ENCODE measurements at regions not wholly inside any gene's neighbourhood (a gene's known extent, or its start where the extent isn't known, plus 50 kb on each side); places are given as distances from the start of the nearest gene placed in this dataset.

- no peak for DNase-seq
- intact Hi-C loops (cut with DNase I) = no loop called here
These were observed 80.5 kb upstream of the TMCC3 start for GRCh38 chr12:94730847-94731246.

- DNase-seq = no peak
- intact Hi-C loops (cut with DNase I) = no loop called here
These were observed 76.0 kb upstream of the TMCC3 start for GRCh38 chr12:94726236-94726835.

GRCh38 chr12:94725375-94726168 is 75.2 kb upstream of the TMCC3 start:
- intact Hi-C loops (cut with DNase I) = no loop called here
- peak in 1 of 10 donors; percentile 23 for DNase-seq

- intact Hi-C loops (cut with DNase I) = no loop called here
- DNase-seq = no peak
These were observed 72.3 kb upstream of the TMCC3 start for GRCh38 chr12:94722664-94723063.

GRCh38 chr12:94721173-94721572 is 70.8 kb upstream of the TMCC3 start:
- no peak for DNase-seq
- intact Hi-C loops (cut with DNase I) = no loop called here

- DNase-seq = no peak
- intact Hi-C loops (cut with DNase I) = no loop called here
These were observed 67.8 kb upstream of the TMCC3 start for GRCh38 chr12:94718114-94718513.

GRCh38 chr12:94717656-94718055 is 67.3 kb upstream of the TMCC3 start:
- intact Hi-C loops (cut with DNase I) = no loop called here

GRCh38 chr12:94717108-94717507 is 66.8 kb upstream of the TMCC3 start:
- DNase-seq = no peak
- intact Hi-C loops (cut with DNase I) = no loop called here

More at GRCh38 chr12:94717656-94718055, 67.3 kb upstream of the TMCC3 start:
- DNase-seq = no peak

- no peak for DNase-seq
- intact Hi-C loops (cut with DNase I) = no loop called here
These were observed 66.0 kb upstream of the TMCC3 start for GRCh38 chr12:94716339-94716738.

GRCh38 chr12:94714378-94715114 is 64.2 kb upstream of the TMCC3 start:
- DNase-seq = no peak
- intact Hi-C loops (cut with DNase I) = no loop called here

GRCh38 chr12:94712815-94713515 is 62.6 kb upstream of the TMCC3 start:
- DNase-seq = no peak
- intact Hi-C loops (cut with DNase I) = no loop called here

GRCh38 chr12:94710933-94711332 is 60.6 kb upstream of the TMCC3 start:
- DNase-seq = peak in 1 of 10 donors; percentile 27
- intact Hi-C loops (cut with DNase I) = no loop called here

GRCh38 chr12:94707892-94708291 is 57.5 kb upstream of the TMCC3 start:
- intact Hi-C loops (cut with DNase I) = no loop called here
- no peak for DNase-seq

- intact Hi-C loops (cut with DNase I) = no loop called here
- no peak for DNase-seq
These were observed 56.7 kb upstream of the TMCC3 start for GRCh38 chr12:94707036-94707435.

- intact Hi-C loops (cut with DNase I) = no loop called here
- no peak for DNase-seq
These were observed 55.9 kb upstream of the TMCC3 start for GRCh38 chr12:94706250-94706661.

GRCh38 chr12:94705676-94706075 is 55.3 kb upstream of the TMCC3 start:
- intact Hi-C loops (cut with DNase I) = no loop called here
- DNase-seq = no peak

GRCh38 chr12:94704452-94705306 is 54.3 kb upstream of the TMCC3 start:
- intact Hi-C loops (cut with DNase I) = no loop called here
- no peak for DNase-seq

GRCh38 chr12:94702696-94703095 is 52.3 kb upstream of the TMCC3 start:
- DNase-seq = no peak
- intact Hi-C loops (cut with DNase I) = no loop called here

- intact Hi-C loops (cut with DNase I) = no loop called here
These were observed 51.4 kb upstream of the TMCC3 start for GRCh38 chr12:94701711-94702110.

GRCh38 chr12:94700662-94701061 is 50.3 kb upstream of the TMCC3 start:
- DNase-seq = no peak
- intact Hi-C loops (cut with DNase I) = no loop called here

More at GRCh38 chr12:94701711-94702110, 51.4 kb upstream of the TMCC3 start:
- DNase-seq = no peak

All from posterior cingulate gyrus (tissue), 11 donors.